ENCODE measurements at regions not wholly inside any gene's neighbourhood (a gene's known extent, or its start where the extent isn't known, plus 50 kb on each side); places are given as distances from the start of the nearest gene placed in this dataset.

DNA sequence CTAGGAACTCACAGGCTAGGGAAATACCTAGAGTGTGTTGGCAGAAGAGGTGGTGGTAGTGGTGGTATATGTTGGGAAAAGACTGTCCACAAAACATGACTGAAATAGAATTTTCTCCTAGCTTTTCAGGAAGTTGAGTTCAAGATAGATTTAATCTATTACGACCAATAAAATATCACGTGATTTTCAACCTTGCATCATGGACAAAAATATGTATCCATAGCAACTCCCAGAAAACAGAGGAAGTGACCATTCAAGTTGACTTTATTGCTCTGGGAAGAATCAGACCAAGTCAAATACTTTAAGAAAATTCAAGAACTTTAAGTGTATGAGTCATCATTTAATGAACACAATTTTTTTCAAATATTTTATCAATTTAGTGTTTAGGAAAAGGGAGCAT lies 347.0 kb upstream of the ZNF385D start:
- Histone ChIP-seq H3K4me3 (ENCODE audit: low read length in 2 of 2) (no peak overlapping the region), H3K27ac (replicated peaks; ENCODE audit: low read length) (no peak overlapping the region), H2BK120ac (ENCODE audit: low read depth, low read length) (no peak overlapping the region), H2AK5ac (ENCODE audit: low read depth, low read length) (no peak overlapping the region), H3K9me3 (replicated peaks in 1 of 2; ENCODE audit: control insufficient read depth in 2 of 2, insufficient read depth in 1 of 2, low read depth in 1 of 2, low read length in 2 of 2) (no peaks in the 10 kb centered on the region), H3K4me2 (ENCODE audit: insufficient read depth, low read length, poor library complexity, severe bottlenecking) (no peak overlapping the region), H2AFZ (ENCODE audit: low read length) (no peak overlapping the region), H2BK5ac (ENCODE audit: low read length) (no peak overlapping the region), H4K91ac (ENCODE audit: low read depth, low read length, poor library complexity) (no peak overlapping the region), H4K8ac (ENCODE audit: low read depth, low read length) (no peak overlapping the region), H2BK15ac (ENCODE audit: low read length) (no peak overlapping the region), H3K23ac (ENCODE audit: low read depth, low read length, poor library complexity) (no peak overlapping the region), H3K9ac (ENCODE audit: low read depth, low read length, poor library complexity) (no peak overlapping the region), H3K79me1 (ENCODE audit: low read depth, low read length) (no peaks in the 10 kb centered on the region), H3K4me1 (ENCODE audit: control insufficient read depth in 2 of 2, insufficient read depth in 1 of 2, low read depth in 1 of 2, low read length in 2 of 2) (no peaks in the 10 kb centered on the region), H3K27me3 (ENCODE audit: control insufficient read depth in 3 of 3, insufficient read depth in 3 of 3, low read depth in 1 of 3, low read length in 3 of 3) (no peaks in the 10 kb centered on the region), H3K36me3 (replicated peaks in 1 of 2; ENCODE audit: control insufficient read depth in 2 of 2, insufficient read depth in 2 of 2, low read length in 2 of 2) (no peaks in the 10 kb centered on the region), H2BK12ac (ENCODE audit: low read length) (no peak overlapping the region), H3K4ac (ENCODE audit: low read length) (no peak overlapping the region), H3K14ac (ENCODE audit: low read length) (no peak overlapping the region), H3K18ac (ENCODE audit: low read length) (no peak overlapping the region)
- no peak for DNase-seq (ENCODE audit: low spot score)
- WGBS, 2 donors (ENCODE audit: extremely low coverage in 2 of 2, insufficient read length in 2 of 2, insufficient replicate concordance in 1 of 2): no CpG with 5 or more reads among the region's 2 CpGs

DNA sequence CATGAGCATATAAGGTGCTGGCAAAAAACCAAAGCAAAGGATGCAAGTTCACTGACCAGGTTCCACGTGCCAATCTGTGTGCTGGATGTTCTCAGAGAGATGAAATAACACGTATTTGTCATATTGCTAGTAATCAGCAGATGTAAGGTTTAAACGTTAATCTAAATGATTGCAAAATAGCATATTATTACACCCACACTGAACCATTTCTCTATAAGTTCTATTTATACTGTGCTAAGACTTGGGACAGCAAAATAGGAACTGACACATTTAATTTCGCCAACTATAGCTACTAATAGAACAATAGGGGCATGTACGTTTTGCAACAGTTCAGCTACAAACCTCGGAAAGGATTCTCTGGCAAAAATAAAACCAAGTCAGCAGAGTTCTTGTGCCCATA lies 350.3 kb upstream of the ZNF385D start:
- Histone ChIP-seq H3K4me2 (ENCODE audit: insufficient read depth, low read length, poor library complexity, severe bottlenecking) (no peak overlapping the region), H2AFZ (ENCODE audit: low read length) (no peak overlapping the region), H3K27me3 (ENCODE audit: control insufficient read depth in 3 of 3, insufficient read depth in 3 of 3, low read depth in 1 of 3, low read length in 3 of 3) (no peaks in the 10 kb centered on the region), H3K9ac (ENCODE audit: low read depth, low read length, poor library complexity) (no peak overlapping the region), H3K23ac (ENCODE audit: low read depth, low read length, poor library complexity) (no peak overlapping the region), H3K36me3 (replicated peaks in 1 of 2; ENCODE audit: control insufficient read depth in 2 of 2, insufficient read depth in 2 of 2, low read length in 2 of 2) (no peaks in the 10 kb centered on the region), H2AK5ac (ENCODE audit: low read depth, low read length) (no peak overlapping the region), H2BK15ac (ENCODE audit: low read length) (no peak overlapping the region), H3K27ac (replicated peaks; ENCODE audit: low read length) (no peak overlapping the region), H2BK120ac (ENCODE audit: low read depth, low read length) (no peak overlapping the region), H4K8ac (ENCODE audit: low read depth, low read length) (no peak overlapping the region), H3K4me1 (ENCODE audit: control insufficient read depth in 2 of 2, insufficient read depth in 1 of 2, low read depth in 1 of 2, low read length in 2 of 2) (no peaks in the 10 kb centered on the region), H3K14ac (ENCODE audit: low read length) (no peak overlapping the region), H2BK12ac (ENCODE audit: low read length) (no peak overlapping the region), H3K4me3 (ENCODE audit: low read length in 2 of 2) (no peak overlapping the region), H4K91ac (ENCODE audit: low read depth, low read length, poor library complexity) (no peak overlapping the region), H3K9me3 (replicated peaks in 1 of 2; ENCODE audit: control insufficient read depth in 2 of 2, insufficient read depth in 1 of 2, low read depth in 1 of 2, low read length in 2 of 2) (no peaks in the 10 kb centered on the region), H3K18ac (ENCODE audit: low read length) (no peak overlapping the region), H3K79me1 (ENCODE audit: low read depth, low read length) (no peaks in the 10 kb centered on the region), H2BK5ac (ENCODE audit: low read length) (no peak overlapping the region), H3K4ac (ENCODE audit: low read length) (no peak overlapping the region)
- WGBS, 2 donors (ENCODE audit: extremely low coverage in 2 of 2, insufficient read length in 2 of 2, insufficient replicate concordance in 1 of 2): no CpG with 5 or more reads among the region's 6 CpGs
- no peak for DNase-seq (ENCODE audit: low spot score)

DNA sequence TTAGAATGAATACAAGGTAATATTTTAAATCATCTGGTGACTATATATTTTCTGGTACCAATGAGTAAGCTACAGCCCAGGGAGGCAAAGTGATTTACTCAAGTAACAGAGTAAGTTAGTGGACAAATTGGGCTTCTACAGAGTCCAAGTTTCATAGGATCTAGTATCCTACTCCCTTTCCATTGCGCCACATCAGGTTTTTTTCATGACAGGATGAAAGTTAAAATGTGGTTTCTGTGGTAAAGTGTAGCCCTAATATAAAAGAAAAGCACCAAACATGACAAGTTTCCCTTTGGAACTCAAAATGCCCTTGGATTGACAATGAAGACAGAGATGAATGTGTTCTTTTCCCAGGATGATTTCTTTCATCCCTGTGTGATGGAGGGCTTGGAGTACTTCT lies 350.8 kb upstream of the ZNF385D start:
- Histone ChIP-seq H3K27me3 (ENCODE audit: control insufficient read depth in 3 of 3, insufficient read depth in 3 of 3, low read depth in 1 of 3, low read length in 3 of 3) (no peaks in the 10 kb centered on the region), H2AK5ac (ENCODE audit: low read depth, low read length) (no peak overlapping the region), H3K23ac (ENCODE audit: low read depth, low read length, poor library complexity) (no peak overlapping the region), H3K4me2 (ENCODE audit: insufficient read depth, low read length, poor library complexity, severe bottlenecking) (no peak overlapping the region), H2BK5ac (ENCODE audit: low read length) (no peak overlapping the region), H3K9ac (ENCODE audit: low read depth, low read length, poor library complexity) (no peak overlapping the region), H2BK120ac (ENCODE audit: low read depth, low read length) (no peak overlapping the region), H3K4me1 (ENCODE audit: control insufficient read depth in 2 of 2, insufficient read depth in 1 of 2, low read depth in 1 of 2, low read length in 2 of 2) (no peaks in the 10 kb centered on the region), H3K27ac (replicated peaks; ENCODE audit: low read length) (no peak overlapping the region), H3K36me3 (replicated peaks in 1 of 2; ENCODE audit: control insufficient read depth in 2 of 2, insufficient read depth in 2 of 2, low read length in 2 of 2) (no peaks in the 10 kb centered on the region), H3K4ac (ENCODE audit: low read length) (no peak overlapping the region), H2BK12ac (ENCODE audit: low read length) (no peak overlapping the region), H3K79me1 (ENCODE audit: low read depth, low read length) (no peaks in the 10 kb centered on the region), H3K4me3 (ENCODE audit: low read length in 2 of 2) (no peak overlapping the region), H2AFZ (ENCODE audit: low read length) (no peak overlapping the region), H3K14ac (ENCODE audit: low read length) (no peak overlapping the region), H4K8ac (ENCODE audit: low read depth, low read length) (no peak overlapping the region), H4K91ac (ENCODE audit: low read depth, low read length, poor library complexity) (no peak overlapping the region), H2BK15ac (ENCODE audit: low read length) (no peak overlapping the region), H3K18ac (ENCODE audit: low read length) (no peak overlapping the region), H3K9me3 (replicated peaks in 1 of 2; ENCODE audit: control insufficient read depth in 2 of 2, insufficient read depth in 1 of 2, low read depth in 1 of 2, low read length in 2 of 2) (no peaks in the 10 kb centered on the region)
- no peak for DNase-seq (ENCODE audit: low spot score)
- WGBS, 2 donors (ENCODE audit: extremely low coverage in 2 of 2, insufficient read length in 2 of 2, insufficient replicate concordance in 1 of 2): no CpG with 5 or more reads among the region's 1 CpG

DNA sequence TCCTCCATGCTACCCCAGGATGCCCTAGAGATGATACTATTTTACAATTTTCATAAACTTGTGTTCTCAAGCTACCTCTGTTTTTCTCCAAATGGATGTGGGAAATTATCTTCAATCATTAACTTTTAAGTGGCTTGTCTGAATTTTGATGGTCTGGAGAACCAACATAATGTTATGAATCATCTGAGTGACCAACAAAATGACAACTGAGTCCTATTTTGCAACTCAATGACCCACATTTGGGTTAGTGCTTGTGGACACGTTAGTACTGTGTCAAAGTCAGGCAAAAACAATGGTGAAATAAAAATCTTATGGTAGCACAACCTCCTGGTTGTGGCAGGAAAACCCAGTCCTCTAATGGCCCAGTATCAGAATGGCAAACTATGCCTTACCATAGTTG lies 352.4 kb upstream of the ZNF385D start:
- no peaks in the 10 kb centered on the region for H3K9me3 ChIP-seq (replicated peaks in 1 of 2; ENCODE audit: control insufficient read depth in 2 of 2, insufficient read depth in 1 of 2, low read depth in 1 of 2, low read length in 2 of 2)
- no peaks in the 10 kb centered on the region for H3K27me3 ChIP-seq (ENCODE audit: control insufficient read depth in 3 of 3, insufficient read depth in 3 of 3, low read depth in 1 of 3, low read length in 3 of 3)
- no CpG with 5 or more reads among the region's 1 CpG for WGBS, 2 donors (ENCODE audit: extremely low coverage in 2 of 2, insufficient read length in 2 of 2, insufficient replicate concordance in 1 of 2)
- H2BK120ac ChIP-seq (ENCODE audit: low read depth, low read length): no peak overlapping the region
- H3K14ac ChIP-seq (ENCODE audit: low read length): no peak overlapping the region
- H2AFZ ChIP-seq (ENCODE audit: low read length): no peak overlapping the region
- H3K79me1 ChIP-seq (ENCODE audit: low read depth, low read length): no peaks in the 10 kb centered on the region
- no peak overlapping the region for H3K4ac ChIP-seq (ENCODE audit: low read length)
- no peak overlapping the region for H3K18ac ChIP-seq (ENCODE audit: low read length)
- no peak overlapping the region for H2BK15ac ChIP-seq (ENCODE audit: low read length)
- no peak overlapping the region for H3K27ac ChIP-seq (replicated peaks; ENCODE audit: low read length)
- no peaks in the 10 kb centered on the region for H3K4me1 ChIP-seq (ENCODE audit: control insufficient read depth in 2 of 2, insufficient read depth in 1 of 2, low read depth in 1 of 2, low read length in 2 of 2)
- H2BK12ac ChIP-seq (ENCODE audit: low read length): no peak overlapping the region
- DNase-seq (ENCODE audit: low spot score): no peak
- H3K9ac ChIP-seq (ENCODE audit: low read depth, low read length, poor library complexity): no peak overlapping the region
- H2BK5ac ChIP-seq (ENCODE audit: low read length): no peak overlapping the region
- no peak overlapping the region for H4K8ac ChIP-seq (ENCODE audit: low read depth, low read length)
- H3K23ac ChIP-seq (ENCODE audit: low read depth, low read length, poor library complexity): no peak overlapping the region
- H4K91ac ChIP-seq (ENCODE audit: low read depth, low read length, poor library complexity): no peak overlapping the region
- H3K4me3 ChIP-seq (ENCODE audit: low read length in 2 of 2): no peak overlapping the region
- H3K4me2 ChIP-seq (ENCODE audit: insufficient read depth, low read length, poor library complexity, severe bottlenecking): no peak overlapping the region
- no peak overlapping the region for H2AK5ac ChIP-seq (ENCODE audit: low read depth, low read length)
- H3K36me3 ChIP-seq (replicated peaks in 1 of 2; ENCODE audit: control insufficient read depth in 2 of 2, insufficient read depth in 2 of 2, low read length in 2 of 2): no peaks in the 10 kb centered on the region
